ENCODE measurements at regions not wholly inside any gene's neighbourhood (a gene's known extent, or its start where the extent isn't known, plus 50 kb on each side); places are given as distances from the start of the nearest gene placed in this dataset.

DNA sequence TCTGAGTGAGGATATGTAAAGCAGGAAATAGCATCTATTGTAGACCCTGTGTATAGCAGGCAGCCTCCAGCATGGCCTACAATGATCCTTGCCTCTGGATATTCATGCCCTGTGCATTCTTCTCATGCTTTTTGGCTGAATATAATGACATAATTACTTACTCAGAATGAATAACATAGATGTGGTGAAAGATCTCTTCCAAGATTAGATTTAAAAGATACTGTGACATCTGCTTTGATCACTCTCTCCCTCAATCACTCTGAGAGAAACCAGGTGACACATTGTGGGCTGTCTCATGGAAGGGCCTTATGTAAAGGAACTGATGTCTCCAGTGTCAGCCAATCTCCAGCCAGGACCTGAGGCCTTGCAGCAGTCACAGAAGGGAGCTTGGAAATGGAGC, 376.7 kb downstream of the DNAH5 start:
- TF ChIP-seq ZFX (IDR thresholded peaks at IDR 0.05) = no peak
- TF ChIP-seq YY1 (IDR thresholded peaks at IDR 0.05; ENCODE audit: extremely low read depth, insufficient replicate concordance, low read depth, low read length) = no peak
- no peak for TF ChIP-seq SIN3A (IDR thresholded peaks at IDR 0.05; ENCODE audit: low read depth)
- TF ChIP-seq, protein P1, sequence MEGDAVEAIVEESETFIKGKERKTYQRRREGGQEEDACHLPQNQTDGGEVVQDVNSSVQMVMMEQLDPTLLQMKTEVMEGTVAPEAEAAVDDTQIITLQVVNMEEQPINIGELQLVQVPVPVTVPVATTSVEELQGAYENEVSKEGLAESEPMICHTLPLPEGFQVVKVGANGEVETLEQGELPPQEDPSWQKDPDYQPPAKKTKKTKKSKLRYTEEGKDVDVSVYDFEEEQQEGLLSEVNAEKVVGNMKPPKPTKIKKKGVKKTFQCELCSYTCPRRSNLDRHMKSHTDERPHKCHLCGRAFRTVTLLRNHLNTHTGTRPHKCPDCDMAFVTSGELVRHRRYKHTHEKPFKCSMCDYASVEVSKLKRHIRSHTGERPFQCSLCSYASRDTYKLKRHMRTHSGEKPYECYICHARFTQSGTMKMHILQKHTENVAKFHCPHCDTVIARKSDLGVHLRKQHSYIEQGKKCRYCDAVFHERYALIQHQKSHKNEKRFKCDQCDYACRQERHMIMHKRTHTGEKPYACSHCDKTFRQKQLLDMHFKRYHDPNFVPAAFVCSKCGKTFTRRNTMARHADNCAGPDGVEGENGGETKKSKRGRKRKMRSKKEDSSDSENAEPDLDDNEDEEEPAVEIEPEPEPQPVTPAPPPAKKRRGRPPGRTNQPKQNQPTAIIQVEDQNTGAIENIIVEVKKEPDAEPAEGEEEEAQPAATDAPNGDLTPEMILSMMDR (IDR thresholded peaks at IDR 0.05 in 2 of 3, conservative IDR thresholded peaks at IDR 0.05 in 1 of 3; ENCODE audit: borderline replicate concordance in 1 of 3, insufficient read depth in 1 of 3, low read depth in 2 of 3, low read length in 2 of 3) = no peak
- H3K4me2 ChIP-seq (ENCODE audit: low read length) = no peak overlapping the region
- CTCF ChIA-PET = no interaction called here
- H3K9me2 ChIP-seq (ENCODE audit: insufficient read depth) = no peaks in the 10 kb centered on the region
- H3K36me3 ChIP-seq (ENCODE audit: control insufficient read depth in 1 of 2, insufficient read depth in 2 of 2, low read length in 2 of 2) = no peaks in the 10 kb centered on the region
- RAD21 ChIA-PET (ENCODE audit: low non-redundant PET in 1 of 2, low total read pairs in 2 of 2, uncharacterized antibody in 2 of 2, unreplicated experiment in 2 of 2) = no interaction called here
- no peaks in the 10 kb centered on the region for H3K4me1 ChIP-seq (ENCODE audit: control insufficient read depth in 1 of 2, insufficient read depth in 2 of 2, low read length in 2 of 2)
- no peak for DNase-seq (ENCODE audit: low read depth, low spot score)
- no peak overlapping the region for H3K9ac ChIP-seq (ENCODE audit: low read length)
- ATAC-seq = no peak
- POLR2A ChIA-PET = no interaction called here
- intact Hi-C loops (cut with micrococcal nuclease) = no loop called here
- no peak overlapping the region for H3K4me3 ChIP-seq (replicated peaks in 1 of 2; ENCODE audit: low read depth in 1 of 2, low read length in 2 of 2)
- H3K79me2 ChIP-seq (ENCODE audit: insufficient read depth, low read length) = no peaks in the 10 kb centered on the region
- H3K9me3 ChIP-seq (ENCODE audit: control insufficient read depth in 1 of 2, insufficient read depth in 1 of 2, low read depth in 1 of 2, low read length in 2 of 2) = peaks cover 4 to 19% of the 10 kb centered on the region in 2 experiments; a peak in 2 of 4 replicates
- no peaks in the 10 kb centered on the region for H3K27me3 ChIP-seq (ENCODE audit: insufficient read depth, low read length)
- H4K20me1 ChIP-seq (ENCODE audit: insufficient read depth) = no peaks in the 10 kb centered on the region
- no peak overlapping the region for H3K27ac ChIP-seq (ENCODE audit: low read depth, low read length)
- H2AFZ ChIP-seq (ENCODE audit: low read depth, low read length, poor library complexity, severe bottlenecking) = no peak overlapping the region
- no TSS peak for BruUV-seq (replicated peaks)

DNA sequence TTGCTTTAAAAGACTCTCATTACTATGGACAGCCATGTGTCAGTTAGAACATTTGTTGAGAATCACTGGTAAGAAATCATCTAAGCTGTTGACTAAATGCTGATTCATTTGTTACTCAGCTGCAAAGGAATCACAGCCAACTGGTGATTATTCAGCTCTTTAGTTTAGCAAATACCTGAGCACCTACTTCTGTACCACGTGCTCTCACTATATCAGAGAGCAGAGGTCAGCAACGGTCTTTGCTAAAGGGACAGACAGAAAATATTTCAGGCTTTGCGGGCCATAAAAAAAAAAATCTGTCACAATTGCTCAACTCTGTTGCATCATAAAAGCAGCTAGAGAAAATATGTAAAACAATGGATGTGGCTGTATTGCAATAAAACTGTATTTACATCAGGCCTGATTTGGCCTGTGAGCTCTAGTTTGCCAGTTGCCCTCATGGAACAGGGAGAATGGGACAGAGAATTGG, 377.6 kb downstream of the DNAH5 start:
- ATAC-seq = no peak
- intact Hi-C loops (cut with micrococcal nuclease) = no loop called here
- Histone ChIP-seq H3K4me1 (ENCODE audit: control insufficient read depth in 1 of 2, insufficient read depth in 2 of 2, low read length in 2 of 2) (no peaks in the 10 kb centered on the region), H3K27me3 (ENCODE audit: insufficient read depth, low read length) (no peaks in the 10 kb centered on the region), H3K79me2 (ENCODE audit: insufficient read depth, low read length) (no peaks in the 10 kb centered on the region), H3K9me3 (ENCODE audit: control insufficient read depth in 1 of 2, insufficient read depth in 1 of 2, low read depth in 1 of 2, low read length in 2 of 2) (peaks cover 0 to 17% of the 10 kb centered on the region in 2 experiments; a peak in 2 of 4 replicates), H3K9ac (ENCODE audit: low read length) (no peak overlapping the region), H4K20me1 (ENCODE audit: insufficient read depth) (no peaks in the 10 kb centered on the region), H3K27ac (ENCODE audit: low read depth, low read length) (no peak overlapping the region), H2AFZ (ENCODE audit: low read depth, low read length, poor library complexity, severe bottlenecking) (no peak overlapping the region), H3K4me3 (replicated peaks in 1 of 2; ENCODE audit: low read depth in 1 of 2, low read length in 2 of 2) (no peak overlapping the region), H3K4me2 (ENCODE audit: low read length) (no peak overlapping the region), H3K36me3 (ENCODE audit: control insufficient read depth in 1 of 2, insufficient read depth in 2 of 2, low read length in 2 of 2) (no peaks in the 10 kb centered on the region), H3K9me2 (ENCODE audit: insufficient read depth) (no peaks in the 10 kb centered on the region)
- no TSS peak for BruUV-seq (replicated peaks)
- ChIA-PET RAD21 (ENCODE audit: low non-redundant PET in 1 of 2, low total read pairs in 2 of 2, uncharacterized antibody in 2 of 2, unreplicated experiment in 2 of 2) (no interaction called here), POLR2A (no interaction called here), CTCF (no interaction called here)
- TF ChIP-seq FOSL1 (IDR thresholded peaks at IDR 0.05; ENCODE audit: low read depth) (no peak), SRF (IDR thresholded peaks at IDR 0.05; ENCODE audit: low read depth) (no peak), TCF7L2 (IDR thresholded peaks at IDR 0.05; ENCODE audit: borderline replicate concordance, extremely low read depth, insufficient read depth, insufficient read length) (no peak), JUND (IDR thresholded peaks at IDR 0.05) (no peak), ZFX (IDR thresholded peaks at IDR 0.05) (no peak), ELF1 (IDR thresholded peaks at IDR 0.05; ENCODE audit: borderline replicate concordance, low read depth) (no peak)
- TF ChIP-seq, protein P2, sequence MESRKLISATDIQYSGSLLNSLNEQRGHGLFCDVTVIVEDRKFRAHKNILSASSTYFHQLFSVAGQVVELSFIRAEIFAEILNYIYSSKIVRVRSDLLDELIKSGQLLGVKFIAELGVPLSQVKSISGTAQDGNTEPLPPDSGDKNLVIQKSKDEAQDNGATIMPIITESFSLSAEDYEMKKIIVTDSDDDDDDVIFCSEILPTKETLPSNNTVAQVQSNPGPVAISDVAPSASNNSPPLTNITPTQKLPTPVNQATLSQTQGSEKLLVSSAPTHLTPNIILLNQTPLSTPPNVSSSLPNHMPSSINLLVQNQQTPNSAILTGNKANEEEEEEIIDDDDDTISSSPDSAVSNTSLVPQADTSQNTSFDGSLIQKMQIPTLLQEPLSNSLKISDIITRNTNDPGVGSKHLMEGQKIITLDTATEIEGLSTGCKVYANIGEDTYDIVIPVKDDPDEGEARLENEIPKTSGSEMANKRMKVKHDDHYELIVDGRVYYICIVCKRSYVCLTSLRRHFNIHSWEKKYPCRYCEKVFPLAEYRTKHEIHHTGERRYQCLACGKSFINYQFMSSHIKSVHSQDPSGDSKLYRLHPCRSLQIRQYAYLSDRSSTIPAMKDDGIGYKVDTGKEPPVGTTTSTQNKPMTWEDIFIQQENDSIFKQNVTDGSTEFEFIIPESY (IDR thresholded peaks at IDR 0.05; ENCODE audit: extremely low read depth, insufficient replicate concordance, low read length) = no peak
- TF ChIP-seq, protein P3, sequence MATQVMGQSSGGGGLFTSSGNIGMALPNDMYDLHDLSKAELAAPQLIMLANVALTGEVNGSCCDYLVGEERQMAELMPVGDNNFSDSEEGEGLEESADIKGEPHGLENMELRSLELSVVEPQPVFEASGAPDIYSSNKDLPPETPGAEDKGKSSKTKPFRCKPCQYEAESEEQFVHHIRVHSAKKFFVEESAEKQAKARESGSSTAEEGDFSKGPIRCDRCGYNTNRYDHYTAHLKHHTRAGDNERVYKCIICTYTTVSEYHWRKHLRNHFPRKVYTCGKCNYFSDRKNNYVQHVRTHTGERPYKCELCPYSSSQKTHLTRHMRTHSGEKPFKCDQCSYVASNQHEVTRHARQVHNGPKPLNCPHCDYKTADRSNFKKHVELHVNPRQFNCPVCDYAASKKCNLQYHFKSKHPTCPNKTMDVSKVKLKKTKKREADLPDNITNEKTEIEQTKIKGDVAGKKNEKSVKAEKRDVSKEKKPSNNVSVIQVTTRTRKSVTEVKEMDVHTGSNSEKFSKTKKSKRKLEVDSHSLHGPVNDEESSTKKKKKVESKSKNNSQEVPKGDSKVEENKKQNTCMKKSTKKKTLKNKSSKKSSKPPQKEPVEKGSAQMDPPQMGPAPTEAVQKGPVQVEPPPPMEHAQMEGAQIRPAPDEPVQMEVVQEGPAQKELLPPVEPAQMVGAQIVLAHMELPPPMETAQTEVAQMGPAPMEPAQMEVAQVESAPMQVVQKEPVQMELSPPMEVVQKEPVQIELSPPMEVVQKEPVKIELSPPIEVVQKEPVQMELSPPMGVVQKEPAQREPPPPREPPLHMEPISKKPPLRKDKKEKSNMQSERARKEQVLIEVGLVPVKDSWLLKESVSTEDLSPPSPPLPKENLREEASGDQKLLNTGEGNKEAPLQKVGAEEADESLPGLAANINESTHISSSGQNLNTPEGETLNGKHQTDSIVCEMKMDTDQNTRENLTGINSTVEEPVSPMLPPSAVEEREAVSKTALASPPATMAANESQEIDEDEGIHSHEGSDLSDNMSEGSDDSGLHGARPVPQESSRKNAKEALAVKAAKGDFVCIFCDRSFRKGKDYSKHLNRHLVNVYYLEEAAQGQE (IDR thresholded peaks at IDR 0.05; ENCODE audit: low read depth) = no peak
- DNase-seq (ENCODE audit: low read depth, low spot score) = no peak

Data from HCT116 (cell line).